PFSK-1 (cell line): ENCODE measurements at regions not wholly inside any gene's neighbourhood (a gene's known extent, or its start where the extent isn't known, plus 50 kb on each side); places are given as distances from the start of the nearest gene placed in this dataset.

Experiments used
- FOXP2 ChIP-seq: optimal IDR thresholded peaks from 2 replicates; pipeline ENCODE3; 2011; ENCODE audit warnings: borderline replicate concordance, control low read depth, inconsistent platforms; ENCODE audit not compliant: insufficient read depth; ENCODE audit errors: extremely low read length, extremely low read depth
- POLR2AphosphoS5 ChIP-seq: IDR thresholded peaks from 2 replicates; pipeline ENCODE4 v1.6.1; 2012; ENCODE audit warnings: low read depth, mild to moderate bottlenecking, control low read depth, low read length, moderate library complexity
- REST ChIP-seq, 2 experiments: IDR thresholded peaks; 2 replicates each; pipeline versions ENCODE4 v1.6.1 to v1.8.0; 2011 to 2012; ENCODE audit warnings: low read depth in 2 of 2, low read length in 2 of 2, control low read depth in 1 of 2, inconsistent platforms in 1 of 2, mild to moderate bottlenecking in 1 of 2, moderate library complexity in 1 of 2; ENCODE audit not compliant: insufficient read depth in 1 of 2
- SIN3A ChIP-seq: IDR thresholded peaks from 2 replicates; pipeline ENCODE4 v1.6.1; 2012; ENCODE audit warnings: mild to moderate bottlenecking, low read length, moderate library complexity, borderline replicate concordance; ENCODE audit not compliant: insufficient read depth
- TAF1 ChIP-seq: IDR thresholded peaks from 2 replicates; pipeline ENCODE4 v1.6.1; 2012; ENCODE audit warnings: low read length, control low read depth, borderline replicate concordance; ENCODE audit not compliant: insufficient read depth

GRCh38 chr10:7108141-7108540, 302.7 kb downstream of the SFMBT2 start:
- TF ChIP-seq REST (IDR thresholded peaks at IDR 0.05; ENCODE audit: insufficient read depth in 1 of 2, low read depth in 2 of 2, low read length in 2 of 2) (no peak), TAF1 (no peak), FOXP2 (no peak), SIN3A (no peak), POLR2AphosphoS5 (no peak)

GRCh38 chr10:7107285-7107684, 303.5 kb downstream of the SFMBT2 start:
- TF ChIP-seq FOXP2 (no peak), POLR2AphosphoS5 (no peak), SIN3A (no peak), REST (IDR thresholded peaks at IDR 0.05; ENCODE audit: insufficient read depth in 1 of 2, low read depth in 2 of 2, low read length in 2 of 2) (no peak), TAF1 (no peak)

GRCh38 chr10:7102557-7103349, 308.1 kb downstream of the SFMBT2 start:
- TF ChIP-seq REST (IDR thresholded peaks at IDR 0.05; ENCODE audit: insufficient read depth in 1 of 2, low read depth in 2 of 2, low read length in 2 of 2): no peak
- TF ChIP-seq SIN3A: no peak
- TF ChIP-seq POLR2AphosphoS5: no peak
- no peak for TF ChIP-seq TAF1
- TF ChIP-seq FOXP2: no peak

GRCh38 chr10:7102084-7102483, 308.8 kb downstream of the SFMBT2 start:
- TF ChIP-seq TAF1 (no peak), SIN3A (no peak), FOXP2 (no peak), POLR2AphosphoS5 (no peak), REST (IDR thresholded peaks at IDR 0.05; ENCODE audit: insufficient read depth in 1 of 2, low read depth in 2 of 2, low read length in 2 of 2) (no peak)

GRCh38 chr10:7101451-7101850, 309.4 kb downstream of the SFMBT2 start:
- no peak for TF ChIP-seq SIN3A
- TF ChIP-seq TAF1: no peak
- no peak for TF ChIP-seq REST (IDR thresholded peaks at IDR 0.05; ENCODE audit: insufficient read depth in 1 of 2, low read depth in 2 of 2, low read length in 2 of 2)
- no peak for TF ChIP-seq FOXP2
- no peak for TF ChIP-seq POLR2AphosphoS5
